DND-41 (cell line): ENCODE measurements at regions not wholly inside any gene's neighbourhood (a gene's known extent, or its start where the extent isn't known, plus 50 kb on each side); places are given as distances from the start of the nearest gene placed in this dataset.
"Not testable (repeated sequence)": the region's sequence is repeated elsewhere in the genome, so short reads cannot be mapped to it uniquely, and the experiment has no call there.

Source experiments
- ATAC-seq: fragments of 200-7000 bp; cut with Tn5 transposase; 3 replicates; pipeline ENCODE4 v1.9.1; 2021; ENCODE audit warnings: low read depth; ENCODE audit not compliant: insufficient read depth
- DNase-seq: peaks from one replicate; pipeline ENCODE4 v3.0.0-alpha.2; 2020
- H2AFZ ChIP-seq: 2 replicates; pipeline ENCODE4 v1.6.0; 2012; ENCODE audit warnings: low read depth, low read length
- H3K27ac ChIP-seq: 2 replicates; pipeline ENCODE4 v1.5.1; 2012; ENCODE audit warnings: low read length, inconsistent platforms
- H3K27me3 ChIP-seq: fragments of 200-600 bp; sonication (generic); 2 replicates; pipeline ENCODE4 v1.6.0; 2012; ENCODE audit warnings: low read length, mild to moderate bottlenecking, inconsistent platforms; ENCODE audit not compliant: insufficient read depth, poor library complexity
- H3K36me3 ChIP-seq: 2 replicates; pipeline ENCODE4 v1.5.1; 2012; ENCODE audit warnings: low read length, inconsistent platforms; ENCODE audit not compliant: insufficient read depth
- H3K4me1 ChIP-seq: 2 replicates; pipeline ENCODE4 v1.5.1; 2012; ENCODE audit warnings: mild to moderate bottlenecking, low read length; ENCODE audit not compliant: insufficient read depth
- H3K4me2 ChIP-seq: 2 replicates; pipeline ENCODE4 v1.6.0; 2012; ENCODE audit warnings: mild to moderate bottlenecking, moderate library complexity, low read length, inconsistent platforms; ENCODE audit not compliant: insufficient read depth
- H3K4me3 ChIP-seq, 2 experiments: fragments of 200-600 bp in 1 of 2; shearing (Covaris generic) in 1 of 2; 2 replicates each; pipeline ENCODE4 v1.5.1; 2012 to 2016; ENCODE audit warnings: inconsistent platforms in 2 of 2, low read length in 2 of 2, mild to moderate bottlenecking in 2 of 2, low read depth in 1 of 2, moderate library complexity in 1 of 2
- H3K79me2 ChIP-seq: 2 replicates; pipeline ENCODE4 v1.6.0; 2012; ENCODE audit warnings: low read length, inconsistent platforms; ENCODE audit not compliant: insufficient read depth
- H3K9ac ChIP-seq: 2 replicates; pipeline ENCODE4 v1.6.0; 2012; ENCODE audit warnings: low read depth, mild to moderate bottlenecking, inconsistent platforms, low read length, moderate library complexity
- H3K9me3 ChIP-seq: 2 replicates; pipeline ENCODE4 v1.5.1; 2012; ENCODE audit warnings: low read length, moderate library complexity, mild to moderate bottlenecking, inconsistent platforms; ENCODE audit not compliant: insufficient read depth, severe bottlenecking
- H4K20me1 ChIP-seq: 2 replicates; pipeline ENCODE4 v1.6.0; 2012; ENCODE audit warnings: low read length; ENCODE audit not compliant: insufficient read depth
- CTCF ChIP-seq: IDR thresholded peaks from 2 replicates; pipeline ENCODE4 v1.5.1; 2012; ENCODE audit warnings: borderline replicate concordance, low read length, moderate library complexity, mild to moderate bottlenecking; ENCODE audit not compliant: poor library complexity, severe bottlenecking; ENCODE audit errors: extremely low read depth
- EZH2 ChIP-seq: IDR thresholded peaks from 3 replicates; pipeline ENCODE4 v1.6.1; 2012; ENCODE audit warnings: borderline replicate concordance, low read depth, mild to moderate bottlenecking, moderate library complexity, low read length, inconsistent platforms; ENCODE audit not compliant: severe bottlenecking

- TF ChIP-seq EZH2 (no peak), CTCF (no peak)
- Histone ChIP-seq H3K79me2 (no peaks in the 10 kb centered on the region), H3K27ac (no peak overlapping the region), H3K9ac (no peak overlapping the region), H2AFZ (no peak overlapping the region), H3K36me3 (no peaks in the 10 kb centered on the region), H3K4me2 (no peak overlapping the region), H3K4me1 (no peaks in the 10 kb centered on the region), H3K9me3 (no peaks in the 10 kb centered on the region), H3K4me3 (no peak overlapping the region), H3K27me3 (no peaks in the 10 kb centered on the region), H4K20me1 (no peaks in the 10 kb centered on the region)
- no peak for DNase-seq
- no peak for ATAC-seq
These were observed 114.1 kb upstream of the DAPK1 start for GRCh38 chr9:87383344-87384150.

- H3K27ac ChIP-seq: no peak overlapping the region
- no peaks in the 10 kb centered on the region for H4K20me1 ChIP-seq
- no peaks in the 10 kb centered on the region for H3K9me3 ChIP-seq
- no peak for TF ChIP-seq CTCF
- TF ChIP-seq EZH2: no peak
- H3K27me3 ChIP-seq: no peaks in the 10 kb centered on the region
- DNase-seq: no peak
- H3K4me1 ChIP-seq: no peaks in the 10 kb centered on the region
- ATAC-seq: no peak
- H2AFZ ChIP-seq: no peak overlapping the region
- no peak overlapping the region for H3K4me2 ChIP-seq
- H3K9ac ChIP-seq: no peak overlapping the region
- H3K4me3 ChIP-seq: no peak overlapping the region
- no peaks in the 10 kb centered on the region for H3K79me2 ChIP-seq
- no peaks in the 10 kb centered on the region for H3K36me3 ChIP-seq
These were observed 111.1 kb upstream of the DAPK1 start for GRCh38 chr9:87386490-87387025.

GRCh38 chr9:87387351-87388011 lies 110.2 kb upstream of the DAPK1 start:
- no peak overlapping the region for H2AFZ ChIP-seq
- no peak for ATAC-seq

GRCh38 chr9:87388708-87389107 lies 109.0 kb upstream of the DAPK1 start:
- ATAC-seq, H3K27ac ChIP-seq: not testable (repeated sequence)

More at GRCh38 chr9:87387351-87388011, 110.2 kb upstream of the DAPK1 start:
- Histone ChIP-seq H3K4me3 (no peak overlapping the region), H3K79me2 (no peaks in the 10 kb centered on the region), H3K27ac (no peak overlapping the region), H3K27me3 (no peaks in the 10 kb centered on the region), H3K36me3 (no peaks in the 10 kb centered on the region), H3K9ac (no peak overlapping the region), H3K4me1 (no peaks in the 10 kb centered on the region), H3K9me3 (no peaks in the 10 kb centered on the region), H4K20me1 (no peaks in the 10 kb centered on the region), H3K4me2 (no peak overlapping the region)
- TF ChIP-seq EZH2 (no peak), CTCF (no peak)
- DNase-seq: no peak

More at GRCh38 chr9:87388708-87389107, 109.0 kb upstream of the DAPK1 start:
- not testable (repeated sequence) for H3K27me3 ChIP-seq, H3K4me1 ChIP-seq, DNase-seq, H2AFZ ChIP-seq, H4K20me1 ChIP-seq, H3K9ac ChIP-seq, H3K36me3 ChIP-seq, H3K79me2 ChIP-seq, H3K4me2 ChIP-seq, H3K9me3 ChIP-seq, H3K4me3 ChIP-seq
